Right atrium auricular region (tissue), 2 donors: ENCODE measurements at regions not wholly inside any gene's neighbourhood (a gene's known extent, or its start where the extent isn't known, plus 50 kb on each side); places are given as distances from the start of the nearest gene placed in this dataset.
"Not testable (repeated sequence)": the region's sequence is repeated elsewhere in the genome, so short reads cannot be mapped to it uniquely, and the experiment has no call there.

ENCODE experiments used
- DNase-seq: peaks from one replicate; pipeline ENCODE4 v3.0.0-alpha.2; 2019; ENCODE audit warnings: low spot score
- H3K27ac ChIP-seq, 2 donors: fragments of 200-600 bp; sonication (generic); 1 replicate in 1 of 2; 2 replicates in 1 of 2; pipeline ENCODE4 v1.5.1; 2016 to 2019
- H3K27me3 ChIP-seq, 2 donors: fragments of 200-600 bp; sonication (generic); one replicate each; pipeline versions ENCODE4 v1.5.1 to v1.6.0; 2017 to 2019
- H3K36me3 ChIP-seq: fragments of 200-600 bp; sonication (generic); one replicate; pipeline ENCODE4 v1.5.1; 2016
- H3K4me1 ChIP-seq, 2 donors: fragments of 200-600 bp; sonication (generic); one replicate each; pipeline versions ENCODE4 v1.5.1 to v1.6.0; 2017 to 2019
- H3K4me3 ChIP-seq, 2 donors: fragments of 200-600 bp; sonication (generic); 1 replicate in 1 of 2; 2 replicates in 1 of 2; pipeline ENCODE4 v1.5.1; 2017 to 2019; ENCODE audit warnings: mild to moderate bottlenecking in 1 of 2, moderate library complexity in 1 of 2
- H3K9me3 ChIP-seq, 2 donors: fragments of 200-600 bp; sonication (generic); one replicate each; pipeline ENCODE4 v1.5.1; 2019
- TF ChIP-seq, protein P1 (sequence below), 2 donors: fragments of 200-600 bp; sonication (generic); IDR thresholded peaks; one replicate each; pipeline ENCODE4 v1.5.1; 2019; ENCODE audit warnings: antibody characterized with exemption in 2 of 2

DNA sequence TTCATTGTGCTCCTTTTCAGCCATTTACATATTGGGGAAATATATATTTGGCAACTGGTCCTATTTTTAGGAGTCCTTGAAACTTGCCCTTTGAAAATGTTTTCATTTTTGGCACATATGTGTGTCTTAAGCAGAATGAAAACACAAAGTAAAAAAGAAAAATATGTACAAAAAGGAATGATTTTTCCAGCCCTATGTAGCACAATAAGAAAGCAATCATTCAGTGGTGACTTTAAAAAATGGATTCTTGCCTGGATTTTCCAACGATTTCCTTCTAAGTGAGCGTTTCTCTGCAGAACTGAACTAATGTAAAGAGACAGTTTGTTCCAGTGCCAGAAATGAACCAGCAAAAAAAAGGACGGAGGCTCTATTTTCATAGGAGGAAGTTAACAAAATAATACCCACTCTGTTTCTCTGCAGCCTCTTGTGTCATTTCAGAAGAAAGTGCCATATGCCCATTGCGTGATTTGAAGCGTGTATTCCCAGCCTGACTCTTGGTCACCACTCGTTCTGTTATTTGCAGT lies 340.1 kb downstream of the SETD4 start:
- H3K27ac ChIP-seq: no peak overlapping the region
- no peaks in the 10 kb centered on the region for H3K4me1 ChIP-seq
- DNase-seq: no peak
- no peaks in the 10 kb centered on the region for H3K36me3 ChIP-seq
- no peaks in the 10 kb centered on the region for H3K9me3 ChIP-seq
- H3K4me3 ChIP-seq: no peak overlapping the region
- TF ChIP-seq, protein P1, sequence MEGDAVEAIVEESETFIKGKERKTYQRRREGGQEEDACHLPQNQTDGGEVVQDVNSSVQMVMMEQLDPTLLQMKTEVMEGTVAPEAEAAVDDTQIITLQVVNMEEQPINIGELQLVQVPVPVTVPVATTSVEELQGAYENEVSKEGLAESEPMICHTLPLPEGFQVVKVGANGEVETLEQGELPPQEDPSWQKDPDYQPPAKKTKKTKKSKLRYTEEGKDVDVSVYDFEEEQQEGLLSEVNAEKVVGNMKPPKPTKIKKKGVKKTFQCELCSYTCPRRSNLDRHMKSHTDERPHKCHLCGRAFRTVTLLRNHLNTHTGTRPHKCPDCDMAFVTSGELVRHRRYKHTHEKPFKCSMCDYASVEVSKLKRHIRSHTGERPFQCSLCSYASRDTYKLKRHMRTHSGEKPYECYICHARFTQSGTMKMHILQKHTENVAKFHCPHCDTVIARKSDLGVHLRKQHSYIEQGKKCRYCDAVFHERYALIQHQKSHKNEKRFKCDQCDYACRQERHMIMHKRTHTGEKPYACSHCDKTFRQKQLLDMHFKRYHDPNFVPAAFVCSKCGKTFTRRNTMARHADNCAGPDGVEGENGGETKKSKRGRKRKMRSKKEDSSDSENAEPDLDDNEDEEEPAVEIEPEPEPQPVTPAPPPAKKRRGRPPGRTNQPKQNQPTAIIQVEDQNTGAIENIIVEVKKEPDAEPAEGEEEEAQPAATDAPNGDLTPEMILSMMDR (IDR thresholded peaks at IDR 0.05): no peak
- no peaks in the 10 kb centered on the region for H3K27me3 ChIP-seq

DNA sequence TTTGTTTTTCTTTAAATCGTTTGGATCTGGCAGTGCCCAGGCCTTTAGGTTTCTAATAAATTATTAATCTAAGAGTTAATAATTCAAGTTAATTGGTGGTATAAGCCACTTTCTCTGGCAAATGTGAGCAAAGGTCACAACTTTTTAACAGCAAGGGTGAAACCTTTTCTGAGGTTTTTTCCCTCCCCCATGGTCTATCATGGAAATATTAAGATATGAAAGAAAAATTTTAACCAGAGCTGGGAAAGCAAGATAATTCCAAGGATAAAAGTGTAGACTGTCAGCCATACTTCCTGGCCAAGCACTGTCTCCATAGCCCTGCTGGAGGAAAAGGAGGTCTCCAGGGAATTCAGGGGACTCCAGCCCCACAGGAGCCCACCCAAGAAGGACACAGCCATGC lies 341.2 kb downstream of the SETD4 start:
- H3K36me3 ChIP-seq: no peaks in the 10 kb centered on the region
- H3K27ac ChIP-seq: no peak overlapping the region
- no peak overlapping the region for H3K4me3 ChIP-seq
- TF ChIP-seq, protein P1 (IDR thresholded peaks at IDR 0.05): no peak
- H3K4me1 ChIP-seq: no peaks in the 10 kb centered on the region
- H3K27me3 ChIP-seq: no peaks in the 10 kb centered on the region
- no peaks in the 10 kb centered on the region for H3K9me3 ChIP-seq
- DNase-seq: no peak

DNA sequence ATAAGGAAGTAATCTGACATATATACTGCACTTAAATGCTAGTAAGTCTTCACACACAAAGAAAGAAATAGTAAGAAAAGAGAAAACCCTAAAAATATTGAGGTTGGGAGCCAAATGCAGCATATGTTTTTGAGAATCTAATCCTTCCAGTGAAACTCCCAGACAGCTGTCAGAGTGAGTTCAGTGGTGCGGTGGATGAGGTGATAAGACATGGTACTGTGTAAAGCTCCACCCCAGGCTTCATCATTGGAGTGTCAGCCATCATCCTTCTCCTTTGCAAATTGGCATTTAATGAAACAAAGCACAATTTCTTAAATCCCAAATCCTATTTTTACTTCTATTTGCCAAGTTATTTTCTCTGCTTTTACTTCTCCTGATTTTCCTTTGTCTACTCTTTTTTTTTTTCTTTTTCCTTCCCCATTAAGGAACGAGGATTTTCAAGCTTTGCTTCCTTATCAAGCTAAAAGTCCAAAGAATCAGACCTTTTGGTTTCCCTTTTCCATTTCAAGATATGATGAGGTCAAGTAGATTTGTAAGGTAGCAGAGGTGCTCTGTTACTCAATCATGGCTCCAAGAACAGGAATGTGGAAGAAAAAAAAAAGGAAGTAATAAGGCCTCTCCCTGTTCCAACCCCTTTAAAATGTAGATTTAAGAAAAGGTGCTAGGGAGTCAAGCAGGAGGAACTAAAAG lies 343.3 kb downstream of the SETD4 start:
- Histone ChIP-seq H3K36me3 (no peaks in the 10 kb centered on the region), H3K4me1 (no peaks in the 10 kb centered on the region), H3K27me3 (no peaks in the 10 kb centered on the region), H3K4me3 (no peak overlapping the region), H3K9me3 (no peaks in the 10 kb centered on the region), H3K27ac (no peak overlapping the region)
- DNase-seq: no peak
- TF ChIP-seq, protein P1 (IDR thresholded peaks at IDR 0.05): no peak

DNA sequence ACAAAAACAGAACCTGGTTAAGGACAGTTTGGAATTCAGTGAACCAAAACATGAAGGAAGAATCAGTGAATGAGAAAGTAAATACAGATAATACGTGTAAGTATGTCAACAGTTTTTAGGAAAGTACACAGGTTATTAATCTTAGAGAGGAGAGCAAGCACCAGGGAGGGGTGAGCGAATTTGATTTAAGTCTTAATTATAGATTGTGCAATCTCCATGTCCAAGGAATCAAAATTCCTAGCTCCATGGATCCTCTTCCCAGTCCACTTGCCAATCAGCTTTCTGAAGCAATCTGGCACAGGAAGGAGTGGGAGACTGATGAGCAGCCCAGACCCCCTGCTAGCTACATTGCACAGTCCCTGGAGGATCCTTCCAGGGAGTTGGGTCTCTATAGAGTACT lies 346.4 kb downstream of the SETD4 start:
- H3K27me3 ChIP-seq: no peaks in the 10 kb centered on the region
- TF ChIP-seq, protein P1 (IDR thresholded peaks at IDR 0.05): no peak
- H3K36me3 ChIP-seq: no peaks in the 10 kb centered on the region
- no peak overlapping the region for H3K27ac ChIP-seq
- H3K9me3 ChIP-seq: no peaks in the 10 kb centered on the region
- H3K4me1 ChIP-seq: no peaks in the 10 kb centered on the region
- H3K4me3 ChIP-seq: no peak overlapping the region
- no peak for DNase-seq

DNA sequence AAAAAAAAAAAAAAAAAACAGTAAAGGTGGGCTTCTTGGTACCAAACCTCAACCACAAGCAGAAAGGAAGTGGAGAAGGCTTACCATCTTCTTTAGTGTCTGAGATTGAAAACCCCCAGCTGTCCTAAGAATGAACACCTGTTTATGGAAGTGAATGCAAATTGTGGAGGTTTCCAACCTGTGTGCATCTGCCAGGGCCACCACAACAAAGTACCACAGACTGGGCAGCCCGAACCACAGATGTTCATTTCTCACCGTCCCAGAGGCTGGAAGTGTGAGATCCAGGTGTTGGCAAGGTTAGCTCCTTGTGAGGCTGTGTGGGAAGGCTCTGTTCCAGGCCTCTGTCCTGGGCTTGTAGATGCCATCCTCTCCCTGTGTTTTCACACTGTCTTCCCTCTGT lies 348.7 kb downstream of the SETD4 start:
- no peaks in the 10 kb centered on the region for H3K9me3 ChIP-seq
- H3K4me1 ChIP-seq: no peaks in the 10 kb centered on the region
- H3K36me3 ChIP-seq: no peaks in the 10 kb centered on the region
- no peak overlapping the region for H3K27ac ChIP-seq
- TF ChIP-seq, protein P1 (IDR thresholded peaks at IDR 0.05): no peak
- H3K27me3 ChIP-seq: no peaks in the 10 kb centered on the region
- H3K4me3 ChIP-seq: no peak overlapping the region
- DNase-seq: no peak

DNA sequence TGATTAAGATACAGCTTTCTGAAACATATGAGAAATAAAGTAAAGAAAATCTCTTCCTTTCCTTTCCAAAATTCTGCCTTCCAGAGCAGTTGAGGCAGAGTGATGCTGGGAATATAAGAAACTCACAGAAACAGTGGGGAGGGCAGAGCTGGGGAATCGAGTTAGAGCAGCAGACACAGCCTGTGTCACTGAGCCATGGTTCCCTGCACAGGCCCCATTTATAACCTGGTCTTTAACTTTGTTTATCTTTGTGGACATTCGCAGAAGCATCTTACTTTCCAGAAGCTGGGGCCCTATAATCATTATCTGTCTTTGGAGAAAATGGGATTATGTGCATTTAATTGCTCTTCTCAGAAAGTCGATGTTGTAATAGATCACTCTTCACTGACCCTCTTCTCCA lies 349.1 kb downstream of the SETD4 start:
- DNase-seq: no peak
- TF ChIP-seq, protein P1 (IDR thresholded peaks at IDR 0.05): no peak

DNA sequence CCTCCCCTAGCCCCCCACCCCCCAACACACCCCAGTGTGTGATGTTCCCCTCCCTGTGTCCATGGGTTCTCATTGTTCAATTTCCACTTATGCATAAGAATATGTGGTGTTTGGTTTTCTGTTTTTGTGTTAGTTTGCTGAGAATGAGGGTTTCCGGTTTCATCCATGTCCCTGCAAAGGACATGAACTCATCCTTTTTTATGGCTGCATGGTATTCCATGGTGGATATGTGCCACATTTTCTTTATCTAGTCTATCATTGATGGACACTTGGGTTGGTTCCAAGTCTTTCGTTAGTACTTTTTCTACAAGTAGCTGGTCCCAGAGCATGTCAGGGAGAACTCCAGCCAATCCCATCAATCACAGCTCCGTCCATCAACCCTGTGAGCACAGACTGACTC lies 350.3 kb downstream of the SETD4 start:
- not testable (repeated sequence) for H3K4me1 ChIP-seq, H3K4me3 ChIP-seq, H3K36me3 ChIP-seq, DNase-seq, H3K27me3 ChIP-seq, H3K9me3 ChIP-seq, H3K27ac ChIP-seq

More for the DNA sequence above, 349.1 kb downstream of the SETD4 start:
- H3K4me1 ChIP-seq: no peaks in the 10 kb centered on the region
- no peak overlapping the region for H3K4me3 ChIP-seq
- no peak overlapping the region for H3K27ac ChIP-seq
- H3K9me3 ChIP-seq: no peaks in the 10 kb centered on the region
- no peaks in the 10 kb centered on the region for H3K36me3 ChIP-seq
- no peaks in the 10 kb centered on the region for H3K27me3 ChIP-seq
